GM23338 (cell line): ENCODE measurements at regions not wholly inside any gene's neighbourhood (a gene's known extent, or its start where the extent isn't known, plus 50 kb on each side); places are given as distances from the start of the nearest gene placed in this dataset.

Source experiments
- ATAC-seq: fragments of 200-7000 bp; cut with Tn5 transposase; 3 replicates; pipeline ENCODE4 v1.9.1; 2020
- DNase-seq: peaks from one replicate; pipeline ENCODE4 v3.0.0-alpha.2; 2015; ENCODE audit warnings: low spot score
- H2AFZ ChIP-seq: fragments of 200-600 bp; sonication (generic); 2 replicates; pipeline ENCODE4 v1.8.0; 2016; ENCODE audit warnings: antibody characterized with exemption, mild to moderate bottlenecking, moderate library complexity
- H3F3A ChIP-seq: fragments of 200-600 bp; sonication (generic); replicated peaks from 2 replicates; pipeline ENCODE4 v1.8.0; 2017; ENCODE audit warnings: antibody characterized with exemption, mixed run types, low read depth
- H3K27ac ChIP-seq: fragments of 200-600 bp; sonication (generic); 2 replicates; pipeline ENCODE4 v1.6.1; 2016; ENCODE audit warnings: low read depth
- H3K27me3 ChIP-seq: fragments of 200-600 bp; sonication (generic); 2 replicates; pipeline ENCODE4 v1.8.0; 2016; ENCODE audit warnings: mild to moderate bottlenecking, mixed run types, moderate library complexity; ENCODE audit not compliant: insufficient read depth
- H3K36me3 ChIP-seq: fragments of 200-600 bp; sonication (generic); 2 replicates; pipeline ENCODE4 v1.8.0; 2016; ENCODE audit warnings: mild to moderate bottlenecking; ENCODE audit not compliant: insufficient read depth
- H3K4me1 ChIP-seq: fragments of 200-600 bp; sonication (generic); 2 replicates; pipeline ENCODE4 v1.8.0; 2016; ENCODE audit warnings: mild to moderate bottlenecking, moderate library complexity; ENCODE audit not compliant: insufficient read depth
- H3K4me2 ChIP-seq: fragments of 200-600 bp; sonication (generic); 2 replicates; pipeline ENCODE4 v1.7.1; 2017; ENCODE audit warnings: mixed run types
- H3K4me3 ChIP-seq: fragments of 200-600 bp; sonication (generic); 2 replicates; pipeline ENCODE4 v1.6.1; 2016; ENCODE audit warnings: mixed run types
- H3K79me2 ChIP-seq: fragments of 200-600 bp; sonication (generic); replicated peaks from 2 replicates; pipeline ENCODE4 v1.8.0; 2017; ENCODE audit warnings: mild to moderate bottlenecking; ENCODE audit not compliant: insufficient read depth
- H3K9me2 ChIP-seq: fragments of 200-600 bp; sonication (generic); 2 replicates; pipeline ENCODE4 v1.8.0; 2017; ENCODE audit not compliant: insufficient read depth
- H4K20me1 ChIP-seq: fragments of 200-600 bp; sonication (generic); replicated peaks from 2 replicates; pipeline ENCODE4 v1.8.0; 2017; ENCODE audit warnings: mild to moderate bottlenecking; ENCODE audit not compliant: insufficient read depth
- H3K27ac Mint-ChIP-seq: 2 replicates; pipeline ENCODE4 v1.8.0; 2020; ENCODE audit warnings: inconsistent platforms, mild to moderate bottlenecking, moderate library complexity, mixed read lengths
- H3K27me3 Mint-ChIP-seq: 3 replicates; pipeline ENCODE4 v1.8.0; 2022; ENCODE audit warnings: low read depth, mild to moderate bottlenecking, moderate library complexity, mixed read lengths, inconsistent platforms; ENCODE audit not compliant: insufficient read depth, poor library complexity
- H3K36me3 Mint-ChIP-seq: 3 replicates; pipeline ENCODE4 v1.8.0; 2021; ENCODE audit warnings: low read depth, mild to moderate bottlenecking, inconsistent platforms, moderate library complexity, mixed read lengths
- H3K4me1 Mint-ChIP-seq: 3 replicates; pipeline ENCODE4 v1.8.0; 2020; ENCODE audit warnings: mild to moderate bottlenecking, inconsistent platforms, mixed read lengths
- H3K4me3 Mint-ChIP-seq: 3 replicates; pipeline ENCODE4 v1.8.0; 2021; ENCODE audit warnings: moderate library complexity, mild to moderate bottlenecking, inconsistent platforms, mixed read lengths
- H3K9me3 Mint-ChIP-seq: 3 replicates; pipeline ENCODE4 v1.8.0; 2020; ENCODE audit warnings: moderate library complexity, mild to moderate bottlenecking, inconsistent platforms, mixed read lengths
- CREB1 ChIP-seq: fragments of 250-450 bp; sonication (Bioruptor Pico); IDR thresholded peaks from 2 replicates; pipeline ENCODE4 v1.5.0; 2020; ENCODE audit warnings: low read depth, mild to moderate bottlenecking, moderate library complexity
- ETS1 ChIP-seq: IDR thresholded peaks from 2 replicates; pipeline ENCODE4 v1.6.1; 2016; ENCODE audit warnings: antibody characterized with exemption
- EZH2 ChIP-seq: fragments of 200-600 bp; sonication (generic); IDR thresholded peaks from one replicate; pipeline ENCODE4 v1.8.0; 2017; ENCODE audit warnings: antibody characterized with exemption, mild to moderate bottlenecking, low read depth; ENCODE audit not compliant: unreplicated experiment
- EZH2phosphoT487 ChIP-seq: fragments of 200-600 bp; sonication (generic); IDR thresholded peaks from one replicate; pipeline ENCODE4 v1.8.1; 2018; ENCODE audit warnings: antibody characterized with exemption; ENCODE audit not compliant: unreplicated experiment
- JUNB ChIP-seq: IDR thresholded peaks from one replicate; pipeline ENCODE4 v1.6.1; 2016; ENCODE audit warnings: antibody characterized with exemption; ENCODE audit not compliant: unreplicated experiment
- NANOG ChIP-seq: IDR thresholded peaks from 2 replicates; pipeline ENCODE4 v1.6.1; 2016; ENCODE audit warnings: antibody characterized with exemption, borderline replicate concordance
- POLR2AphosphoS5 ChIP-seq: IDR thresholded peaks from 2 replicates; pipeline ENCODE4 v1.6.1; 2016; ENCODE audit warnings: antibody characterized with exemption, low read depth
- STAT1 ChIP-seq: IDR thresholded peaks from one replicate; pipeline ENCODE4 v1.6.1; 2016; ENCODE audit warnings: antibody characterized with exemption; ENCODE audit not compliant: unreplicated experiment
- ZNF114 ChIP-seq: fragments of 250-450 bp; sonication (Bioruptor Pico); IDR thresholded peaks from 2 replicates; pipeline ENCODE4 v1.5.0; 2020; ENCODE audit warnings: mild to moderate bottlenecking, moderate library complexity
- ZNF331 ChIP-seq: fragments of 250-450 bp; sonication (Bioruptor Pico); IDR thresholded peaks from 2 replicates; pipeline ENCODE4 v1.5.0; 2020; ENCODE audit warnings: low read depth, mild to moderate bottlenecking, moderate library complexity
- TF ChIP-seq, protein P1 (sequence below): IDR thresholded peaks from one replicate; pipeline ENCODE4 v1.6.1; 2018; ENCODE audit warnings: antibody characterized with exemption; ENCODE audit not compliant: unreplicated experiment
- TF ChIP-seq, protein P2 (sequence below): fragments of 250-450 bp; sonication (Bioruptor Pico); IDR thresholded peaks from 2 replicates; pipeline ENCODE4 v1.5.0; 2020; ENCODE audit warnings: mild to moderate bottlenecking, moderate library complexity
- TF ChIP-seq, protein P3 (sequence below), 2 experiments: fragments of 200-600 bp in 1 of 2; sonication (generic) in 1 of 2; conservative IDR thresholded peaks; 2 replicates each; pipeline versions ENCODE4 v1.5.1 to v1.6.1; 2016 to 2017; ENCODE audit warnings: antibody characterized with exemption in 2 of 2, low read depth in 2 of 2, mild to moderate bottlenecking in 2 of 2, moderate library complexity in 1 of 2

GRCh38 chr1:60458111-60458510, 384.5 kb upstream of the C1orf87 start:
- H3K36me3 ChIP-seq: no peaks in the 10 kb centered on the region
- H4K20me1 ChIP-seq: no peaks in the 10 kb centered on the region
- H2AFZ ChIP-seq: no peak overlapping the region
- 0 out of 2 replicates have a peak, but pooled peaks cover 5% of the 10 kb centered on the region for H3K4me1 ChIP-seq
- H3K9me2 ChIP-seq: peaks cover 15% of the 10 kb centered on the region
- no peaks in the 10 kb centered on the region for H3F3A ChIP-seq
- DNase-seq (no peak), ATAC-seq (no peak)
- H3K27ac ChIP-seq: no peak overlapping the region
- H3K79me2 ChIP-seq: no peaks in the 10 kb centered on the region
- Mint-ChIP-seq H3K4me3 (no peak overlapping the region), H3K4me1 (peaks cover 7% of the 10 kb centered on the region; the same call in 2 of the 3 replicates), H3K9me3 (peaks cover 4% of the 10 kb centered on the region; the same call in 2 of the 3 replicates), H3K27ac (no peak overlapping the region), H3K27me3 (no peaks in the 10 kb centered on the region), H3K36me3 (no peaks in the 10 kb centered on the region)
- no peaks in the 10 kb centered on the region for H3K27me3 ChIP-seq
- no peak for TF ChIP-seq EZH2phosphoT487
- TF ChIP-seq EZH2: no peak
- no peak for TF ChIP-seq ZNF114 (CRISPR knock-in tag)
- TF ChIP-seq, protein P1, sequence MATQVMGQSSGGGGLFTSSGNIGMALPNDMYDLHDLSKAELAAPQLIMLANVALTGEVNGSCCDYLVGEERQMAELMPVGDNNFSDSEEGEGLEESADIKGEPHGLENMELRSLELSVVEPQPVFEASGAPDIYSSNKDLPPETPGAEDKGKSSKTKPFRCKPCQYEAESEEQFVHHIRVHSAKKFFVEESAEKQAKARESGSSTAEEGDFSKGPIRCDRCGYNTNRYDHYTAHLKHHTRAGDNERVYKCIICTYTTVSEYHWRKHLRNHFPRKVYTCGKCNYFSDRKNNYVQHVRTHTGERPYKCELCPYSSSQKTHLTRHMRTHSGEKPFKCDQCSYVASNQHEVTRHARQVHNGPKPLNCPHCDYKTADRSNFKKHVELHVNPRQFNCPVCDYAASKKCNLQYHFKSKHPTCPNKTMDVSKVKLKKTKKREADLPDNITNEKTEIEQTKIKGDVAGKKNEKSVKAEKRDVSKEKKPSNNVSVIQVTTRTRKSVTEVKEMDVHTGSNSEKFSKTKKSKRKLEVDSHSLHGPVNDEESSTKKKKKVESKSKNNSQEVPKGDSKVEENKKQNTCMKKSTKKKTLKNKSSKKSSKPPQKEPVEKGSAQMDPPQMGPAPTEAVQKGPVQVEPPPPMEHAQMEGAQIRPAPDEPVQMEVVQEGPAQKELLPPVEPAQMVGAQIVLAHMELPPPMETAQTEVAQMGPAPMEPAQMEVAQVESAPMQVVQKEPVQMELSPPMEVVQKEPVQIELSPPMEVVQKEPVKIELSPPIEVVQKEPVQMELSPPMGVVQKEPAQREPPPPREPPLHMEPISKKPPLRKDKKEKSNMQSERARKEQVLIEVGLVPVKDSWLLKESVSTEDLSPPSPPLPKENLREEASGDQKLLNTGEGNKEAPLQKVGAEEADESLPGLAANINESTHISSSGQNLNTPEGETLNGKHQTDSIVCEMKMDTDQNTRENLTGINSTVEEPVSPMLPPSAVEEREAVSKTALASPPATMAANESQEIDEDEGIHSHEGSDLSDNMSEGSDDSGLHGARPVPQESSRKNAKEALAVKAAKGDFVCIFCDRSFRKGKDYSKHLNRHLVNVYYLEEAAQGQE: no peak
- TF ChIP-seq JUNB: no peak
- TF ChIP-seq, protein P2, sequence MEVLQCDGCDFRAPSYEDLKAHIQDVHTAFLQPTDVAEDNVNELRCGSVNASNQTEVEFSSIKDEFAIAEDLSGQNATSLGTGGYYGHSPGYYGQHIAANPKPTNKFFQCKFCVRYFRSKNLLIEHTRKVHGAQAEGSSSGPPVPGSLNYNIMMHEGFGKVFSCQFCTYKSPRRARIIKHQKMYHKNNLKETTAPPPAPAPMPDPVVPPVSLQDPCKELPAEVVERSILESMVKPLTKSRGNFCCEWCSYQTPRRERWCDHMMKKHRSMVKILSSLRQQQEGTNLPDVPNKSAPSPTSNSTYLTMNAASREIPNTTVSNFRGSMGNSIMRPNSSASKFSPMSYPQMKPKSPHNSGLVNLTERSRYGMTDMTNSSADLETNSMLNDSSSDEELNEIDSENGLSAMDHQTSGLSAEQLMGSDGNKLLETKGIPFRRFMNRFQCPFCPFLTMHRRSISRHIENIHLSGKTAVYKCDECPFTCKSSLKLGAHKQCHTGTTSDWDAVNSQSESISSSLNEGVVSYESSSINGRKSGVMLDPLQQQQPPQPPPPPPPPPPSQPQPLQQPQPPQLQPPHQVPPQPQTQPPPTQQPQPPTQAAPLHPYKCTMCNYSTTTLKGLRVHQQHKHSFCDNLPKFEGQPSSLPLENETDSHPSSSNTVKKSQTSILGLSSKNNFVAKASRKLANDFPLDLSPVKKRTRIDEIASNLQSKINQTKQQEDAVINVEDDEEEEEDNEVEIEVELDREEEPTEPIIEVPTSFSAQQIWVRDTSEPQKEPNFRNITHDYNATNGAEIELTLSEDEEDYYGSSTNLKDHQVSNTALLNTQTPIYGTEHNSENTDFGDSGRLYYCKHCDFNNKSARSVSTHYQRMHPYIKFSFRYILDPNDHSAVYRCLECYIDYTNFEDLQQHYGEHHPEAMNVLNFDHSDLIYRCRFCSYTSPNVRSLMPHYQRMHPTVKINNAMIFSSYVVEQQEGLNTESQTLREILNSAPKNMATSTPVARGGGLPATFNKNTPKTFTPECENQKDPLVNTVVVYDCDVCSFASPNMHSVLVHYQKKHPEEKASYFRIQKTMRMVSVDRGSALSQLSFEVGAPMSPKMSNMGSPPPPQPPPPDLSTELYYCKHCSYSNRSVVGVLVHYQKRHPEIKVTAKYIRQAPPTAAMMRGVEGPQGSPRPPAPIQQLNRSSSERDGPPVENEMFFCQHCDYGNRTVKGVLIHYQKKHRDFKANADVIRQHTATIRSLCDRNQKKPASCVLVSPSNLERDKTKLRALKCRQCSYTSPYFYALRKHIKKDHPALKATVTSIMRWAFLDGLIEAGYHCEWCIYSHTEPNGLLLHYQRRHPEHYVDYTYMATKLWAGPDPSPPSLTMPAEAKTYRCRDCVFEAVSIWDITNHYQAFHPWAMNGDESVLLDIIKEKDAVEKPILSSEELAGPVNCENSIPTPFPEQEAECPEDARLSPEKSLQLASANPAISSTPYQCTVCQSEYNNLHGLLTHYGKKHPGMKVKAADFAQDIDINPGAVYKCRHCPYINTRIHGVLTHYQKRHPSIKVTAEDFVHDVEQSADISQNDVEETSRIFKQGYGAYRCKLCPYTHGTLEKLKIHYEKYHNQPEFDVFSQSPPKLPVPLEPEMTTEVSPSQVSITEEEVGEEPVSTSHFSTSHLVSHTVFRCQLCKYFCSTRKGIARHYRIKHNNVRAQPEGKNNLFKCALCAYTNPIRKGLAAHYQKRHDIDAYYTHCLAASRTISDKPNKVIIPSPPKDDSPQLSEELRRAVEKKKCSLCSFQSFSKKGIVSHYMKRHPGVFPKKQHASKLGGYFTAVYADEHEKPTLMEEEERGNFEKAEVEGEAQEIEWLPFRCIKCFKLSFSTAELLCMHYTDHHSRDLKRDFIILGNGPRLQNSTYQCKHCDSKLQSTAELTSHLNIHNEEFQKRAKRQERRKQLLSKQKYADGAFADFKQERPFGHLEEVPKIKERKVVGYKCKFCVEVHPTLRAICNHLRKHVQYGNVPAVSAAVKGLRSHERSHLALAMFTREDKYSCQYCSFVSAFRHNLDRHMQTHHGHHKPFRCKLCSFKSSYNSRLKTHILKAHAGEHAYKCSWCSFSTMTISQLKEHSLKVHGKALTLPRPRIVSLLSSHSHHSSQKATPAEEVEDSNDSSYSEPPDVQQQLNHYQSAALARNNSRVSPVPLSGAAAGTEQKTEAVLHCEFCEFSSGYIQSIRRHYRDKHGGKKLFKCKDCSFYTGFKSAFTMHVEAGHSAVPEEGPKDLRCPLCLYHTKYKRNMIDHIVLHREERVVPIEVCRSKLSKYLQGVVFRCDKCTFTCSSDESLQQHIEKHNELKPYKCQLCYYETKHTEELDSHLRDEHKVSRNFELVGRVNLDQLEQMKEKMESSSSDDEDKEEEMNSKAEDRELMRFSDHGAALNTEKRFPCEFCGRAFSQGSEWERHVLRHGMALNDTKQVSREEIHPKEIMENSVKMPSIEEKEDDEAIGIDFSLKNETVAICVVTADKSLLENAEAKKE (CRISPR knock-in tag): no peak
- TF ChIP-seq, protein P3, sequence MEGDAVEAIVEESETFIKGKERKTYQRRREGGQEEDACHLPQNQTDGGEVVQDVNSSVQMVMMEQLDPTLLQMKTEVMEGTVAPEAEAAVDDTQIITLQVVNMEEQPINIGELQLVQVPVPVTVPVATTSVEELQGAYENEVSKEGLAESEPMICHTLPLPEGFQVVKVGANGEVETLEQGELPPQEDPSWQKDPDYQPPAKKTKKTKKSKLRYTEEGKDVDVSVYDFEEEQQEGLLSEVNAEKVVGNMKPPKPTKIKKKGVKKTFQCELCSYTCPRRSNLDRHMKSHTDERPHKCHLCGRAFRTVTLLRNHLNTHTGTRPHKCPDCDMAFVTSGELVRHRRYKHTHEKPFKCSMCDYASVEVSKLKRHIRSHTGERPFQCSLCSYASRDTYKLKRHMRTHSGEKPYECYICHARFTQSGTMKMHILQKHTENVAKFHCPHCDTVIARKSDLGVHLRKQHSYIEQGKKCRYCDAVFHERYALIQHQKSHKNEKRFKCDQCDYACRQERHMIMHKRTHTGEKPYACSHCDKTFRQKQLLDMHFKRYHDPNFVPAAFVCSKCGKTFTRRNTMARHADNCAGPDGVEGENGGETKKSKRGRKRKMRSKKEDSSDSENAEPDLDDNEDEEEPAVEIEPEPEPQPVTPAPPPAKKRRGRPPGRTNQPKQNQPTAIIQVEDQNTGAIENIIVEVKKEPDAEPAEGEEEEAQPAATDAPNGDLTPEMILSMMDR (conservative IDR thresholded peaks at IDR 0.05; ENCODE audit: low read depth in 2 of 2): no peak
- no peak for TF ChIP-seq STAT1
- no peak for TF ChIP-seq POLR2AphosphoS5
- no peak for TF ChIP-seq NANOG
- TF ChIP-seq CREB1 (CRISPR knock-in tag): no peak
- TF ChIP-seq ETS1: no peak
- TF ChIP-seq ZNF331 (CRISPR knock-in tag): no peak
- no peak overlapping the region for H3K4me3 ChIP-seq
- H3K4me2 ChIP-seq: no peak overlapping the region
